C4-2B (cell line): ENCODE measurements at regions not wholly inside any gene's neighbourhood (a gene's known extent, or its start where the extent isn't known, plus 50 kb on each side); places are given as distances from the start of the nearest gene placed in this dataset.

Experiments
- H3K27ac ChIP-seq: fragments of 450-650 bp; 2 replicates; pipeline ENCODE4 v1.5.1; 2017
- ZFX ChIP-seq: fragments of 450-650 bp; IDR thresholded peaks from 2 replicates; pipeline ENCODE4 v1.6.1; 2017
- TF ChIP-seq, protein P1 (sequence below): fragments of 450-650 bp; conservative IDR thresholded peaks from 2 replicates; pipeline ENCODE4 v1.5.1; 2017; ENCODE audit warnings: mild to moderate bottlenecking

DNA sequence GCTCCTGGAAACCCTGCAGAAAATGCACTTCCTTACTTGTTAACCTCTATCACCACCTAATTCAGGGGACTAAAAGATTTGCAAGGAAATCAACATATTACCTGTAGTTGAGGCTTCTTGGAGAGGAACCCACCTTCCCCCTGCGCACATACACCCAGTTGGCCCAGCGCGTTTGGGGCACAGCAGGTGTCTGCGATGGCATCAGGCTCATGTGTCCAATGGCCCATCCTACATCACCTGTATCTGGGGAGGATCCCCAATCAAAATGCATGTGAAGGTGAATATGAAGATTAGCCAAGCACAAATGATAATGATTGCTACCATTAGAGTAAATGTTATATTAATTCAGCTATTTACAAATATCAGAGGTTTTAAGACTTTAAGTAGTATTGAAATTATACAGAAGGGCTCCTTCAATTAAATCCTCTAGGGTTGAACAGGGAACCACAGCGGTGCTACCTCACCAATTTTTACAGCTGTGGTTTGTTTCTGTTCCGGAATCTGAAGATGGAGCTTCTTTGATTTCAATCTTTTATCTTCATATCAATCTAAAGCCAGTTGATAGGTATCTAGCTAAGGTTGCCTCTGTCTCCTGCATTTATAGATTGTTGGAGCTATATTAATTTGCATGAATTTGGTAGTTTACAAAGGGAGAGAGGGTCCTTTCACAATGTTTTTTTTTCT lies 486.0 kb downstream of the RNF144A start:
- TF ChIP-seq ZFX, result no peak
- TF ChIP-seq, protein P1, sequence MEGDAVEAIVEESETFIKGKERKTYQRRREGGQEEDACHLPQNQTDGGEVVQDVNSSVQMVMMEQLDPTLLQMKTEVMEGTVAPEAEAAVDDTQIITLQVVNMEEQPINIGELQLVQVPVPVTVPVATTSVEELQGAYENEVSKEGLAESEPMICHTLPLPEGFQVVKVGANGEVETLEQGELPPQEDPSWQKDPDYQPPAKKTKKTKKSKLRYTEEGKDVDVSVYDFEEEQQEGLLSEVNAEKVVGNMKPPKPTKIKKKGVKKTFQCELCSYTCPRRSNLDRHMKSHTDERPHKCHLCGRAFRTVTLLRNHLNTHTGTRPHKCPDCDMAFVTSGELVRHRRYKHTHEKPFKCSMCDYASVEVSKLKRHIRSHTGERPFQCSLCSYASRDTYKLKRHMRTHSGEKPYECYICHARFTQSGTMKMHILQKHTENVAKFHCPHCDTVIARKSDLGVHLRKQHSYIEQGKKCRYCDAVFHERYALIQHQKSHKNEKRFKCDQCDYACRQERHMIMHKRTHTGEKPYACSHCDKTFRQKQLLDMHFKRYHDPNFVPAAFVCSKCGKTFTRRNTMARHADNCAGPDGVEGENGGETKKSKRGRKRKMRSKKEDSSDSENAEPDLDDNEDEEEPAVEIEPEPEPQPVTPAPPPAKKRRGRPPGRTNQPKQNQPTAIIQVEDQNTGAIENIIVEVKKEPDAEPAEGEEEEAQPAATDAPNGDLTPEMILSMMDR, result no peak
- H3K27ac ChIP-seq, result no peak overlapping the region

DNA sequence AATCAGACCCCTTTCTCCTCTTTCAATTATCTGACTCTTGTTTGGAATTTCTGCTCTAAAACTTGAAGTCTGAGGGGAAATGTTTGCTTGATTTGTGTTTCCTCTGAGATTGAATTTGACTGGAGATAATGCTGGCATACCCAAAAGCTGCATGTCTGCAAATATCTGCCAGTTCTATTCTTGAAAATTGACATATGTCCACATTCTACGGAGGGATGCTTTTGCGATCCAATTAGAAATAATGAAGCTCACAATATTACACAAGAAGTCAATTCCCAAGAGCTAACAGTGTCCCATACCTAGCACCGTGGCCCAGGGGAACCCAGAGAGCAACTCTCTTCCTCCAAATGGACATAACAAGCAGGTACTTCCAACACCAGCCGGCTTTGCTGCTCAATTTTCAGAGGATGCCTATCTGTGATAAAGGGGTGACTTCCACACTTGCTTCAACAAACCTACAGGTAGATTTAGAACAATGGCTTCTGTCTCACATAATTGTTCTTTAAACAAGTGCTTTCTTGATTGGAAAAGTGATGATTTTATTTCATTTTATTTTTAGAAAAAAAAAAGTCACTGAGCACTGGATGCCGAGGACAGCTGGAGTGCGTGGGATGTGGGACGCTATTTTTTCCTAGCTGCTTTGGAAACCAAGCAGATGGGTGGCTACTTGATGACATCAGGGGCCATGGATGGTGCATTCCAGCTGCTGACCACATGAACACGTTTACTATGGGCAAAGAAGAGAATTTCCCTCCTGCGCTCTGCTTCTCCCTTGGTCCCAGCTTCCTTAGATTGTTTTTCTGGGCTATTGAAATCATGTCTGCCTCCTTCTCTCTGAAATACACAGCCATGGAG lies 488.9 kb downstream of the RNF144A start:
- no peak overlapping the region for H3K27ac ChIP-seq
- no peak for TF ChIP-seq ZFX
- TF ChIP-seq, protein P1, result no peak

DNA sequence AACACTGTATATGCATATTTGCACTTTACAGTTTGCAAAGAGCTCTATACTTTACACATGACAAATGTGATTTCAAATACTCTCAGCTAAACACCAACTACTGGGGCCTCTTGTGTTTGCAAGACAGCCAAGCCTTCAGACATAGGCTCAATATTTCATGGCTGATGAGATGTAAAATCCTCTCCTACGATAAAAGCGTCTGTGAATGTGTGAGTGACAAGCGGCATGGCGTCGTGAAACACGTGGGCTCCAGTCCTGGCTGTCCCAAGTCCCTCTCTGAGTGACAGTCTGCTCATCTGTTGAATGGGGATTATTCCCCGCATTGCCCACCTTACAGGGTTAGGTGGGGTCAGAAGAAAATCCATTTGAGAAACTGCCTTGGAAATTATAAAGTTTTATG lies 489.8 kb downstream of the RNF144A start:
- no peak for TF ChIP-seq ZFX
- TF ChIP-seq, protein P1, result no peak
- H3K27ac ChIP-seq, result no peak overlapping the region

DNA sequence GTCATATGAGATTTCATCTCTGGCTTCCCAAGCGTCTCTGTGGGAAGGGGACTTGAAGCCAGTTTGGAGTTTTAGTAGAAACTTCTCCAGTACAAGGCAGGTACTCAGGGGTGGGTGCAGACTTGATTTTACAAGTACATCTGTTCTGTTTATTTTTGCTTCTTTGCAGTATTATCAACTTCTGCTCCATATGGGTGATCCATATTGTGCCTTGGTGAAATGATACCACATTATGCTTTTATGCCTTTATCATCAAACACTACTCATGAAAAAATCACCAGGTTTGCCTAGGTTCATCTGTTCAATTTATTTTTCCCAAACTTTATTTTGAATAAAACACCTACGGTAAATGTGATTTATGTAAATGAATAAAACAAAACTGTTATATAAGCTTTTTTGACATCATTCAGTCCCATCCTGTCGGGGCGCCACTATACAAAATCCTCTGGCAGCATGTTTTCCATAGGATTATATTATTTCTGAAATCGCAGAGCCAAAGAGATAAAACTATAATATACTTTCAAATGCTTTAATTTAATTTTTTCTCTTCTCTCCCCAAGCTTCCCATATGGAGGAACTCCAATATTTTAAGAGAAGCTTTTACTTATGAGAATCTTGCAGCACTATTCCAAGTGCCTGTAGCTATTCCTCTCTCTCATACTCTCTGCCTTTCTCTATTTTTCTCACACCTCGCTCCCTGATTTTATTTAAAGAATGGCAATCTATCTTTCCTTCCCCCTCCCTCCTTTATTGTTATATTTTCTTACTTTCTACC lies 490.9 kb downstream of the RNF144A start:
- TF ChIP-seq, protein P1, result no peak
- TF ChIP-seq ZFX, result no peak
- no peak overlapping the region for H3K27ac ChIP-seq

DNA sequence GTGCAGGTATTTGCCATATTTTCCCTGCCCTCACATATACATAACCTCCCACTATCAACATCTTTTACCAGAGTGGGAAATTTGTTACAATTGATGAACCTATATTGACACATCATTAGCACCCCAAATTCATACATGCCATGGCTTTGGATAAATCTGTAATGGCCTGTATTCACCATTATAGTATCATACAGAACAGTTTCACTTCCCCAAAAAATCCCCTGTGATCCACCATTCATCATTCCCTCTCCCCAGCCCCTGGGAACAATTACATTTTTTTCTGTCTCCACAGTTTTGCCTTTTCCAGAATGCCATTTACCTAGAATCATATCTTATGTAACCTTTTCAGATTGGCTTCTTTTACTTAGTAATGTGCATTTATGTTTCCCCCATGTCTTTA lies 494.5 kb downstream of the RNF144A start:
- no peak overlapping the region for H3K27ac ChIP-seq
- TF ChIP-seq, protein P1, result no peak
- TF ChIP-seq ZFX, result no peak

DNA sequence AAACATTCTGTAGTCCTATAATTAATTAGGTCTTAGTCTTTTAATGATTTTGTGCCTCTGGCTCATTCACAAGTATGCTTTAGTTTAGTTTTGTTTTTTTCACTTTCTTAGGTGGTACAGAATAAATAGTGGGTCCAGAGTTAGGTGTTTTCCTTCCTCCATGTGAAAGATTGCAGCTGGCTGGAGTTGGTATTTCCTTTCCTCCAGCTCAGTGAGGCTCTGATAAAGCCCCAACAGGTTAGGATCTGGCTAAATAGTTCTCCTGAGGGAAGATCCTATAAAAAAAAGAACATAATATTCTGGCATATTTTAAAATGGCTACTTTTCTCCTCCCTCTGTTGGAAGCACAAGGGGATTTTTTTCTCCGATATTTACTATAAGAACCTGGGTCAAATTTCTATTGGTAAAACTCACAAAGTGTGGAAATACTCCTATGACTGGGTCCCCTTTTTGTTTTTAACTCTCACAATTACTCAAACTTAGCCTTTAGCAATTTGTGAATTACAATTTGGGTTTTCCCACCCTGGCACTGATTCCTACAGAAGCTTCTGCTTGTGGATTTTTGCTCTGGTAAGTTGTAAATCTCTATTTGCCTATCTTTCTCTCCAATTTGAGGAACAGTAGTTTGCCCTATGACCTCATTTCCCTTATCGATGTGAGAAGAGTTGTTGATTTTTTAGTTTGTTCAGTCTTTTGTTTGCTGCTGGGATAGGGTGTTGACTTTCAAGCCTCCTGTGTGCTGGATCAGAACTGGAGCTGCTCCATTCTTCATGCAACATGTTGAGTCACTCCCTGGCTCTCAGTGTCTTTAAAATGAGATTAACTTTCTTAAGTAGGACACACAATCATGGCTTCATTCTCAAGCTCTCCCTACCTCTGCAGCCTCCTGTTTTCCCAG lies 500.9 kb downstream of the RNF144A start:
- TF ChIP-seq ZFX, result no peak
- TF ChIP-seq, protein P1, result no peak
- H3K27ac ChIP-seq, result no peak overlapping the region
